ENCODE measurements at regions not wholly inside any gene's neighbourhood (a gene's known extent, or its start where the extent isn't known, plus 50 kb on each side); places are given as distances from the start of the nearest gene placed in this dataset.
"Not testable (repeated sequence)": the region's sequence is repeated elsewhere in the genome, so short reads cannot be mapped to it uniquely, and the experiment has no call there.

DNA sequence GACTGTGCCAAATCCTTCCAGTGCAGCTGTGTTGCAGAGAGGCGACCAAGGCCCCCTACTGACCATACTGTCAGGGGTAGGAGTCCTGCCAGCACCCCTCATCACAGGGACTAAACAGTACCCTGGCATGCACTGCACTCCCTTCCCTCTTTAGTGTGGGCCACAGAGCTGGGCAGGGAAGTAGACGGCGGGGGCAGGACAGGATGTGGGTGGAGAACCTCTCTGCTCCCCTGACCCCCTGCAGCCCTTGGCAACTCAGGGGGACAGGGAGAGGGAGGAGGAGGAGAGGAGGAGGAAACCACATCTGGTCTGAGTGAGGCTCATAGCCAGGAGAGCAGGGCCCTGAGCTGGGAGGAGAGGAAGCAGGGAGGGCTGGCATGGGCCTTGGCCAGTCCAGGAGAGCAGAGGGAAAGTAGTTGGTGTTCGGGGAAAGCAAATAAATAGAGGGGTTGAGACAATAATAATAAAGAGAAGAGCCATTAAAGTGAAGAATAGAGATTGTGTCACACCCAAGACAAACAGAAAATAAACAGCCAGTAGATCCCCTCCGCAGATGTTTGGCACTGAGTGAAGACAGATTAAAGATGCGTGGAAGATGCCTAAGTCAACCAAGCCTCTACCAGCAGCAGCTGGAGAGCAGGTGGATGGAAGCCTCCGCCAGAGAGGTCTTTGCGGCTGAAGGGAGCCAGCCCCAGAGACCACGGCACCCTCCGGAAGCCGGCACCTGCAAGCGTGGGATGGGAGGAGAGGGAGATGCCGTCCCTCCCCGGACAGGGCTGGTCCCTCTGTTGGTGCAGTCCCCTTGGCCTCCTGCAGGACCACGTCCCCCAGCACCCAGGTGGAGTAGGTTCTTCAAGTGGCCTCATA is 61.5 kb downstream of the RPUSD4 start:
- no peak for DNase-seq

DNA sequence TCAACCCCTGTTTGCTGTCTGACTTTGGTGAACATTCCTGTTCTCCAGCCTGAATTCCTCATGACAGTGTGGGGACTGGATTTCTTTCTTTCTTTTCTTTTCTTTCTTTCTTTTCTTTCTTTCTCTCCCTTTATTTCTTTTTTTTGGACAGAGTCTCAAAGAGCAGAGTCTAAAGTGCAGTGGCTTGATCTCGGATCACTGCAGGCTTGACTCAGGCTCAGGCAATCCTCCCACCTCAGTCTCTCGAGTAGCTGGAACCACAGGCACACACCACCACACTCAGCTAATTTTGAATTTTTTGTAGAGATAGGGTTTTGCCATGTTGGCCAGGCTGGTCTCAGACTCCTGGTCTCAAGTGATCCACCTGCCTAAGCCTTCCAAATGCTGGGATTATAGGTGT is 63.1 kb downstream of the RPUSD4 start:
- no peak for DNase-seq

DNA sequence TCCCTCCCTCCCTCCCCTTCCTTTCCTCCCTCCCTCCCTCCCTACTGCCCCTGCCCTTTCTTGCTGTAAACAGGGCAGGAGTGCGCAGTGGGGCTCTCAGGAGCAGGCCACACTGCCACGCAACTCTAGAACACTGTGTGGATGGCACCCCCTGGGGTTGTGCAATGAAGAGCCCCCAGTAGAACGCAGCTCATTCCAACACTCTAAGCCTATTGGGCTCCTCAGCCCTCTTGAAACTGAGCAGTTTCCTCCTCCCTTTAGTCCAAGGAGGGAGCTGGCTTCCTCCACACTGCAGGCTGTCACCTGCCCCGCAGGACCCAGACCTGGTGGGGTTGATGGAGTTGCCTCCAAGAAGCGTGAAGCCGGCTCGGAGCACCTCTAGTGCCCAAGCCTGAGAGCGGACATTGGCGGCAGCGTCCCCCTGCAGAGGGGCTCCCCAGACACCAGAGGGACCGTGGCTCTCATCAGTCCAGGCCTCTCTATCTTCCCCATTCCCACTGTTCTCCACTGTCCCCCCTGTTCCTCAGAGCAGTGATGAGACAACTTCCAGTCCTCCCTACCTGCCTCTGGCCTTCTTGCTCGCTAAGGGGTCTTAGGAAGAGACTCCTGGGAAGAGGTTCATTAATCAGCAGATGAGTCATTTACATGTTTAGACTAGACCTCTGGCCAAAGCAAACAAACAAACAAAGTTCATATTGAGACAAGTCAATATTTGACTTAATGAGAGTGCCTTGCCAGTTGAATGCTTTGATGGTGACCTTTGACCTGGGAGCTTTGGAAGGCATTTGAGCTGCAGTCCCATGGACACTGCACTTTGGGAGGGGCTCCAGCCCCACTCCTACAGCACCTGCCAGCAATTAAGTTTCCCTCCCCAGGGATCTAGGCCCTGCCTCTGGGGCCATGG is 64.0 kb downstream of the RPUSD4 start:
- DNase-seq = no peak

DNA sequence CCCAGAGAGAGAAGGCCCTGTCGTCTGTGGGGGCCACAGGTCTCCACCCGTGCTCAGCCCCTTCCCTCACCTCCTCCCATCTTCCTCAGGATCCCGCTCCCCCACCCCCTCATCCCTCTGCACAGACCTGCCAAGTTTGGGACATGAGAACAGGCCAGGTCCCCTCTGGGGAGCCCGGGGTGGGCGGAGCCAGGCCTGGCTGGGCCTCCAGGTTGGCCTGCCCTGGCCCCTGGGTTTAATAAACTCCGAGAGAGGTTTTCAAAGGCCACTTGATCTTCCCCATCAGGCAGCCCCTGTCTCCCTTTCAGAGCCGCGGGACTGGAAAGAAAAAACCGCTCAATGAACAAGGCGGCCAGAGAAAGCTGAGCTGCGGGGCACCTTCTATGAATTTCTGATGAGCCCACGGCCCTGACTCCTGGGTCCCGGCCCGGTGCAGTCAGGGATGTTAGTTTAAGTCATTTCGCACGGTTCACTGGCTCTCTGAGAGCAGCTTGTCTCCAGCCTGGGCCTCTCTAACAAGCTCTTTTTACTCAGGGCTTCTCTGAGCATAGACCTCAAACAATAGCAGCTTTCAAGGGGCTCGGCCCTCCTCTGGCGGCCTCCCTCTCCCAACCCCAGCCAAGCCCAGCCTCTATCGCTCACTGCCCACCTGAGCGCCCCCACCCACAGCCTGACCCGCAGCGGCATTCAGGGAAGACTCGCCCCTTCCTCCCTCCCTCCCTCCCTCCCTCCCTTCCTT is 64.8 kb downstream of the RPUSD4 start:
- peak; percentile 14 for DNase-seq

DNA sequence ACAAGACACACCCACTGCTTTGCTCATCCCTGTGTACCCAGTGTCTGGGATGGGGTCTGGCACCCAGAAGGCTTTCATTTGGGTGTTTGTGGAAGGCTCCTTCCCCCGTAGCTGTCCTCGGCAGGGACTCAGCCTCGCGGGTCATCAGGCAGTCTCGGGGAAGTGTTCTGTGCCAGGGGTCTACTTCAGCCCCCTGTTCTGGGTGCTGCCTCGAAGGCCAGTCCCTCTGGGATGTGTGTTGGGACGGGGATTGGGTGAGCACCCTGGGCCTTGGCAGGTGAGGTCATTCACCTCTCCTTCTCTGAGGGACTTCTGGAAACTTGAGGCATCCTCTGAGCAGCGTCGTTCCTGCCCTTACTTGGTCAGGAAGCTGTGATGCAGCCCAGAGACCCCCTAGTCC is 65.5 kb downstream of the RPUSD4 start:
- DNase-seq = no peak

DNA sequence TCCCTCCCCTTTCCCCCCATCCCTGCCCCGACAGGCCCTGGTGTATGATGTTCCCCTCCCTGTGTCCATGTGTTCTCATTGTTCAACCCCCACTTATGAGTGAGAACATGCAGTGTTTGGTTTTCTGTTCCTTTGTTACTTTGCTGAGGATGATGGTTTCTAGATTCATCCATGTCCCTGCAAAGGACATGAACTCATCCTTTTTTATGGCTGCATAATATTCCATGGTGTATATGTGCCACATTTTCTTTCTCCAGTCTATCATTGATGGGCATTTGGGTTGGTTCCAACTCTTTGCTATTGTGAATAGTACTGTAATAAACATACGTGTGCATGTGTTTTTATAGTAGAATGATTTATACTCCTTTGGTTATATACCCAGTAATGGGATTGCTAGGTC is 68.0 kb downstream of the RPUSD4 start:
- not testable (repeated sequence) for DNase-seq

DNA sequence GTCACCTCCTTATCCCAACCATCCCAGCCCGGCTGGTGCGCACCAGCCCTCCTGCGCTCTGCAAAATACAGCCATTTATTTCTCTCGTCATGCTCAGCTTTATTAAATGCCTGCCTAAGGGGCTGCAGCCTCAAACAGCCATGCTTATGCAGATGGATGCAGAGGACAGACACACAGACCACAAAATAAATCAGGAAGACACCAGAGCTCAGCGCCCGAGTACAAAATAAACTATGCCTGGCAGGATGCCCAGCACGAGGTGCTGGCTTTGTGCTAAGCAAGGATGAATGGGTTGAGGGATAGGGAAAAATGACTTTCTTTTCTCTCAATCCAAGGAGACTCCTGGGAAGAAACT is 70.5 kb downstream of the RPUSD4 start:
- DNase-seq = peak; percentile 19

DNA sequence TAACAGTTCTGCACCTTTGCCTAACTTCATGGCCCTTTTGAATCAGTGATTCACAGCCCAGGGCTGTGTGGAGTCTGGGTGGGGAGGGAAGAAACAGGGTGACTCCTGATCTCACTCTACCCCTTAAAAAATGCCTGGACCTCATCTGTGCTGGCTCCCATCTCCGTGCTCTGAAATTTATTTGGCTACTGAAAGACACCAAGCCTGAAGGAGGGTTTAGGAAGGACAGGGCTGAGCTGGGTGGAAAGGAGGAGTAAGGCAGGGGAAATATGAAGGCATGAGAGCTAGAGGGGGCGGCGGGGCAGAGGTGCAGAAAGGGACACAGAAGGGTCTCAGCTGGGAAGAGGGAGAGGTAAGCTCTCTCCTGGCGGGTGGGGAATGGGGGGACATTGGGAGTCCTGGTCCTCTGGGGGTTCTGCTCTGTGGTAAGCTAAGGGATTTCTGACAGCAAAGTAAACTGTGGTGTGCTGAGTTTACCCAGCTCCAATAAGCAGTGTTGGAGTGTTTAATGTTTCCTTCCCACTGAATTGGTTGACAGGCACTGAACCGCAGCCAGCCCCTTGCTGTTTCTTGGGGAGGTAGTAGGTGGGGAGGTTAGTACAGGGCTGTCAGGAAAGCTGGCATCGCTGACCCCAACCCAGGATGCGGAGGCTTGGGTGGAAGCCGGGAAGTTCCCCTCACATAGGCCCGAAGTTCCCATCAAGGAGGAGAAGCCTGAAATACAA is 71.1 kb downstream of the RPUSD4 start:
- no peak for DNase-seq

DNA sequence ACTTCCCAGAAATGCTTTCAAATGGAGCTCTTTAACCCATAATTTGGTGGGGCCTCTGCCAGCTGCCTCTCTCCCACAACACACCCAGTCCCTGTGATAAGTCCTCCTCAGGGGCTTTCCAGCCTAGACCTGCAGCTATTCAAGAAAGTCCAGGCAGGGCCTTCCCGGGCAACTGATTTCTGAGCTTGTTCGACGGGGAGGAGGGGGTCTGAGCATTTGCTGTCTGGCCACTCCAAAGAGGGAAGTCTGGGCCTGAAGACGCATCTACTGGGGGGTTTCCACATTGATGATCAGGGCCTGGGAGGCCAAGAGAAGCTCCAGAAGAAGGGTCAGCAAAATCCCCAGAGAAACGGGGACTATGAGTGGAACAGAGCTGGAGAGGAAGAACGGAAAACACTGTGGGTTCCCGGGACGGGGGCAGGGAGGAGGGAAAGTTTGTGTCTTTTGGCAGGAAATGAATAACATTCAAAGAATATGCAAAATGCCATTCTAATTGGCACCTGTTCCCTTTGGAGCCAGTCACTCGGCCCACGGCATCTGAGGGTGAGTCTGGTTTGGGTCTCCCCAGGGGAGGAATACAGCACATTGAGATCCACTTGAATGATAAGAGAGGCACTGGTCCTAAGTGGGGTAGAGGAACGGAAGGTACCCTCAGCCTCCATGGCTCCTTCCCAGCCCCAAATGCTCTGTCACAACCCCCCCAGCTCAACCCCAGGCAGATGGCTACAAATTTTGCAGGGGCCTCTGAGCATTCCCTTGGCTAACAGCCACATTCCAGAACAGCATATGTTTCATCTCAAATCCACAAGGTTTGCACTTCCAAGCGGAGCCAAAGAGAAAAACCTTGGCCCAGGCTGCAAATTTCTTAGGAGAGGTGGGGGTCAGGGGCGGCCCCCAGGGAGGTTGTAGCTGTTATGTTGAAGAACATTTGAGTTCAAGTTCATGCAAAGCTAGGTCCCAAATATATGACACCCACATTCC is 72.0 kb downstream of the RPUSD4 start:
- DNase-seq = peak; percentile 46

DNA sequence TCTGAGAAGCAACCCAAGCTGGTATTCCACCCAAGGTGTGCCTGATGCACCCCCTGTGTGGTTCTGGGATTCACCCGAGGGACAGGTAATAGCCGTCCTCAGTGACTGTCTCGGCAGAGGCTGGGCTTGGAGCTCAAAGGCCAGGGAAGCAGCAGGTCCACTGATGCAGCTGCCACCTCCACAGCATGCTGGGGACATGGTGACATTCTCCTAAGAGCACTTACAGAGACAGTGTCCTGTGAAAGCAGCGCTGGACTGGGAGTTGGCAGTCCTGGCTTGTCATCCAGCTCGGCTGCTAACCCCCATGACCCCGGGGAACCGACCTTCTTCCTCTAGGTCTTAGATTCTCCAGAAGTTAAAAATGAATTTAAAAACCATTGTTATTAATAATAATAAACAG is 72.8 kb downstream of the RPUSD4 start:
- DNase-seq = no peak

DNA sequence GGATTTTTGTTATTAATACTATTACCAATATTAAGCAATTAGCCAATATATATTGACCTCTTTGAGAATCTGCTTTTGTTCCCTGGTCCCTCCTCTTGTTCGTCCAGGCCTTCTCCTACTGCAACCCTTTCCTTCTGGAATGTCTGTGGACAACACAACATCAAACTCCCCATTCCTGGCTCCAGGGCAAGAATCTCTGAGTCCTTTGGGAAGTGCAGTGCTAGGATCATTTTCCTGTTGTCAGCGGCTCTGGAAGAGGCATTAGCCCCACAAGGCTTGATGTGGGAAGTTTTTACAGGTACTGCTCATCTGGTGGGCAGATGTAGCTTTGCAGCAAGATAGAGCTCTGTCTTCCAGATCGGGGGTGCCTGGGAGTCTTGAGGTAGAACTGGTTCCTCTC is 74.3 kb downstream of the RPUSD4 start:
- no peak for DNase-seq

DNA sequence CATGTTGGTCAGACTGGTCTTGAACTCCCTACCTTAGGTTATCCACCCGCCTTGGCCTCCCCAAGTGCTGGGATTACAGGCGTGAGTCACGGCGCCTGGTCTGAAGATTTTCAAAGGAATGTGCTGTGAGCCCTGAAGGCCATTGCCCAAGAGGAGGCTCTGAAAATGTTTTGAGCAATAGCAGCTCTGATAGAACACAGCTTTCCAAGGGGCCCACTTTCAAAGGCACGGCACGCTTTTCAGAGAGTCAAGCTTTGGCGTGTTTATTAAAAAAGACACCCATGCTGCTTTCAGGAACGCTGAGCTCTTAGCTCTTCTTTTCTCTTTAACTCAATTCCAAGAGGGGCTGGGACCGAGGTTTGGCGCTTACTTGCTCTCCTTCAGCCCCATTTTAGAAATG is 73.8 kb upstream of the CDON start:
- no peak for DNase-seq

DNA sequence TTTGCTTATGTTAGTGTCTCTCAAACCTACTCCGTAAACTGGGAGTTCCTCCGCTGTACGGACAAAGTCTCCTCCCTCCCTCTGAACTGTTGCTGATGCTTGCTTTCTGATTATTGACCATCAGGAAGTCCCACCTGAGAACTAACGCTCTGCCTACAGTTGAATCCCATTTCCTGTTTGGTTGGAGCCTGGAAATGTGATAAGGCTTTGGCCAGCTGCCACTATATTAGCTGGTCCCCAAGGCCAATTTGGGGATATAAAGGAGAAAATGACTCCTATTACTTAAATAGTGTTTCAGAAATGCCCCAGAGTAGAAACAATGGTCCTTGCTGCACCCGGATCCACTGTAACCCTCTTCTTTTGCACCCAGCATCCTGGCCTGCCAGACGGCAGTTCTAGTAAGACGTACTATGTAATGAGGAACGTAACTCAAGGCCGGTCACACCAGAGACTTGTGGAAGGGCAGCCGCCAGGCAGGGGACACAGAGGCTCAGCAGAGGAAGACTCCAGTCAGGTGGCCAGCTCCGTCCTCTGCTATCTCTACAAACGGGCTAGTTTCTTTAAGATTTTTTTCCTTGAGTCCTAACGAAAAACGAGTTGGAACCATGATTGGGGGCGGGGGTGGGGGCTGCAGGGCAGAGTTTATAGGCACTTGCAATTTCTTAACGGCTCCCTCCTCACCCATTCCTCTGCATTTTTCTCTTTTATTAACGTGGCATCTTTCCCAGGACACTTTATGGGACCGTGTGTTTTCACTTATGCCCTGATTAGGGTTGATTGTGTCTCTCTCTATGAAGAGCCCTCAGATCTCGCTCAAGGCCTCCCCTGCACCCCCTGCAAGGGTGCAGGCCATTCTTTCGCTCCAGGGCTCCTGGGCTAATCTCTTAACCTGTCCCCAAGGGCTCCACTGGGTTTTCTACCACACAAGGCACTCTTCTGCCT is 72.8 kb upstream of the CDON start:
- no peak for DNase-seq

DNA sequence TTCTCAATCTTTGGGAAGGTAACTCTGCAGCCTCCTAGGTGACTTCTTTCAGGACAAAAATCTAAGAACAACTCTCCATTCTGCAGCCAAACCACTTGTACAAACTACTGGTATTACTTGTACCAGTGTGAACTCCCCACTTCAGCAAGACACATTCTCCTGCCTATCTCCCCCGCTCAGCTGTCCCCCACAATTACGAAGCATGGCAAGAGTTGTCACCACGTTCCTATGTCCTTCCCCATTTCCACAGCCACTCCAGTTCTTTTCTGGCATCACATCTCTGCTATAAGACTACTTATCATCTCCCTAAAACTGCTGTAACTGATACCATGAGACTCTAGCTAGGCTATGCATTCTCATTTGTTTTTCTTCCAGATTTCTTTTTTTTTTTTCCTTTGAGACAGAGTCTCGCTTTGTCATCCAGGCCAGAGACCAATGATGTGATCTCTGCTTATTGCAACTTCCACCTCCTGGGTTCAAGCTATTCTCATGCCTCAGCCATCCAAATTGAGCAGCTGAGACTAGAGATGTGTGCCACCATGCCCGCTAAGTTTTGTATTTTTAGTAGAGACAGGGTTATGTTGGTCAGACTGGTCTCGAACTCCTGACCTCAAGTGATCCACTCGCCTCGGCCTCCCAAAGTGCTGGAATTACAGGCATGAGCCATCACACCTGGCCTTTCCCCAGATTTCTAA is 71.9 kb upstream of the CDON start:
- no peak for DNase-seq

DNA sequence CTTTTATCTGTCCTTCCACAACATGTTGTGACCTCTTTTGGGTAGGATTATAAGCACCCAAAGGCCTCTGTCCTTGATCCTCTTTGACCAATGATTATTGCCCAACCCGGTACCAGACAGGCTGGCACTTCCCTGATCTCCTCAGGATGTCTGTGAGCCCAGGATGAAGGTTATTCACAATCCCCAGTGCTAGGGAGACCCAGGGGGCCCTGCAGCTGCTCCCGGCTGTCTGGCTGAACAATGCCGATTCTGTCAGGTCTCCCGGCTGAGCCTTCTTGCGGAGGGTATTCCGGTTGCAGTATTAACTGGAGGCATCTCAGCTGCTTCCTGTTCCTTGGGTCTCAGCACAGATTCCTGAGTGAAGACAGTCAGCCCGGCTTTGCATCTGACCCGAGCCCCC is 71.2 kb upstream of the CDON start:
- DNase-seq = no peak

DNA sequence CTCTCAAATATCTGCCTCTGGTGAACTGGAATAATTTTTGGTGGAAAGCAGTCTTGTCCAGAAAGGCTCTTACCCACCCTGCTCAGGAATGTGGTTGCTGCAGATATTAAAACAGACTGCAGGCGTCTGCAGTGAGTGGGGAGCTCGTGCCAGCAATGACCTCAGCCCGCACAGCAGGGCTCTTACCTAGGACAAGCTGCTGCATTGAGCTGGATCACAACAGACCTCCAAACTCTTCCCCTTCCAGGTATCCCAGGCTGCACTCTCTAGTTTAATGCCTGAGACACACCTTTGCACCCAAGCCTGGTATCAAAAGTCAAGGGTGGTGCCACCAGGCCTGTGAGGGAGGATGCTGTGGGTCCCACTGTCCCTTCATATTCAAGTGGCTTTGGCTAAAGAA is 69.7 kb upstream of the CDON start:
- DNase-seq = peak; percentile 14

DNA sequence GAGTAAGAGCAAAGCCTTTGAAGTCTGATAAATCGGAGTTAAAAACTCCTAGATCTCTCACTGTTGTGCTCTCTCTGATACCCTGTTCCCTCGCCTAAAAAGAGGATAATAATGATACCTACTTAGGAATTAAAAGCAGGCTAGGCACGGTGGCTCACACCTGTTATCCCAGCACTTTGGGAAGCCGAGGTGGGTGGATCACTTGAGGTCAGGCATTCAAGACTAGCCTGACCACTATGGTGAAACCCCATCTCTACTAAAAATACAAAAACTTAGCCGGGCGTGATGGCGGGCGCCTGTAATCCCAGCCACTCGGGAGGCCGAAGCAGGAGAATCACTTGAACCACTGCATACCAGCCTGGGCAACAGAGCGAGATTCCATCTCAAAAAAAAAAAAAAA is 68.1 kb upstream of the CDON start:
- DNase-seq = not testable (repeated sequence)

DNA sequence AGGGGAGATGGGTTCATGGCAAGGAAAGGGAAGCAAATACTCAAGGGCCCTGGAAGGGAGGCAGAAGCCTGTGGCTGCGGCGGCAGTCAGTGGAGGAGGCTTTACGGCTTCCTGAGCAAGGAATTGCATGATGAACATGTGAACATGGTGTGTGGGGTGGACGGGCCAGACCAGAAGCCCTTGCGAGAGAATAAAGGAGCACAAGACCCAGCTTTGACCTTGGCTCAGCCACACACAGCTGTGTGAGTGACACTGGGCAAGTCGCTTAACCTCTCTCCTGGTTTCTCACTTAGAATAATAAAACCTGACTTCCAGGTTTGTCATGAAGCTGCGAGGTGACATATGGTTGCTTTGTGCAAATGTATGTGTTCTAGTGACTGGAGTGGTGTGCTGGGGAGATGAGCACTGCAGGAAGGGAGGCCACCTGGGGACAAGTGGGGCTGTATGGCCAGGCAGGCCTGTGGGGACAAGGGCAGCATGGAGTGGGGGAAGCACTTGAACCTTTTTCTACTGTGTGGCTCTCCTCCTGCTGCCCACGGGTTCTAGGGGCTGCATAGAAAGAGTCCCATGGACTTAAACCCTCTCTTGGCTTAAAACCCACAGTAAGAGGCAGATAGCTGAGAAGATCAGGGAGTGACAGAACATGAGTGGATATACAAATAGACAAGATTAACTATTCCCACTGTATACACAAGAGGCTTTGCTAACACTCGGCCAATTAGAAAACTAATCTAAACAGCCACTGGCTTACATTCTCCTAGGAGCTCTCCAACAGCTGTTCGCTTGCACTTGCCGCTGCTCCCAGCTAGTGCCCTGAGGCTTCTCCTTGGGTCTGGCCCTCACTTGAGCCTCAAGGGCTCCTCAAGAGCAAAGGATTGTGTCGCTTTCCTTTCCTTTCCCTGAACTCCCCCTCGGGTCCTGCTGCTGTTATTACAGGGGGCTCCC is 67.3 kb upstream of the CDON start:
- no peak for DNase-seq

Data from NCI-H1694 treated with DMSO at 0.1 percent for 48 hours (cell line).